Upper lobe of left lung (tissue), 6 donors: ENCODE measurements at regions not wholly inside any gene's neighbourhood (a gene's known extent, or its start where the extent isn't known, plus 50 kb on each side); places are given as distances from the start of the nearest gene placed in this dataset.
A peak's percentile ranks its signal among the peaks of the same experiment; 100 is the strongest.

ENCODE experiments used
- ATAC-seq, 2 donors: fragments of 200-7000 bp; cut with Tn5 transposase; one replicate each; pipeline ENCODE4 v1.9.1; 2022; ENCODE audit warnings: mild to moderate bottlenecking in 2 of 2, moderate library complexity in 2 of 2; ENCODE audit not compliant: low FRiP score in 2 of 2
- DNase-seq, 2 donors: peaks; one replicate each; pipeline ENCODE4 v3.0.0-alpha.2; 2019 to 2020
- H3K27ac ChIP-seq, 4 donors: fragments of 200-600 bp; sonication (generic); one replicate each; pipeline ENCODE4 v1.5.1; 2016 to 2019
- H3K27me3 ChIP-seq, 4 donors: fragments of 200-600 bp; sonication (generic); one replicate each; pipeline ENCODE4 v1.5.1; 2017 to 2019
- H3K36me3 ChIP-seq, 4 donors: fragments of 200-600 bp; sonication (generic); one replicate each; pipeline ENCODE4 v1.5.1; 2016 to 2019
- H3K4me1 ChIP-seq, 4 donors: fragments of 200-600 bp; sonication (generic); one replicate each; pipeline ENCODE4 v1.5.1; 2018 to 2019
- H3K4me3 ChIP-seq, 4 donors: fragments of 200-600 bp; sonication (generic); one replicate each; pipeline ENCODE4 v1.5.1; 2017 to 2019; ENCODE audit warnings: mild to moderate bottlenecking in 2 of 4, moderate library complexity in 1 of 4
- H3K9me3 ChIP-seq, 4 donors: fragments of 200-600 bp; sonication (generic); one replicate each; pipeline ENCODE4 v1.5.1; 2018 to 2019
- EP300 ChIP-seq, 4 donors: sonication (generic); formaldehyde crosslinking; IDR thresholded peaks; one replicate each; pipeline ENCODE4 v1.5.1; 2017; ENCODE audit warnings: antibody characterized with exemption in 4 of 4, control low read depth in 2 of 4
- POLR2A ChIP-seq, 4 donors: fragments of 450-650 bp; IDR thresholded peaks; one replicate each; pipeline ENCODE4 v1.5.1; 2016 to 2017; ENCODE audit warnings: antibody characterized with exemption in 4 of 4, mild to moderate bottlenecking in 2 of 4
- POLR2AphosphoS5 ChIP-seq, 2 donors: sonication (generic); formaldehyde crosslinking; IDR thresholded peaks; one replicate each; pipeline ENCODE4 v1.5.1; 2017; ENCODE audit warnings: antibody characterized with exemption in 2 of 2
- WGBS, 2 donors: methylation state at CpG; one replicate each; pipeline ENCODE4 v1.1.5; 2017 to 2018; 5-methylcytosine and 5-hydroxymethylcytosine counted together
- TF ChIP-seq, protein P1 (sequence below), 6 experiments: fragments of 450-650 bp in 4 of 6; fragments of 200-600 bp in 2 of 6; sonication (generic) in 2 of 6; IDR thresholded peaks; one replicate each; pipeline ENCODE4 v1.5.1; 2016 to 2019; ENCODE audit warnings: antibody characterized with exemption in 6 of 6
- donor health status: DM: no; HTN: no; CAD: no; lungs with moderate emphysema.
- donor health status: DM: no; HTN: yes; CAD: no; lungs with severe emphysema.

DNA sequence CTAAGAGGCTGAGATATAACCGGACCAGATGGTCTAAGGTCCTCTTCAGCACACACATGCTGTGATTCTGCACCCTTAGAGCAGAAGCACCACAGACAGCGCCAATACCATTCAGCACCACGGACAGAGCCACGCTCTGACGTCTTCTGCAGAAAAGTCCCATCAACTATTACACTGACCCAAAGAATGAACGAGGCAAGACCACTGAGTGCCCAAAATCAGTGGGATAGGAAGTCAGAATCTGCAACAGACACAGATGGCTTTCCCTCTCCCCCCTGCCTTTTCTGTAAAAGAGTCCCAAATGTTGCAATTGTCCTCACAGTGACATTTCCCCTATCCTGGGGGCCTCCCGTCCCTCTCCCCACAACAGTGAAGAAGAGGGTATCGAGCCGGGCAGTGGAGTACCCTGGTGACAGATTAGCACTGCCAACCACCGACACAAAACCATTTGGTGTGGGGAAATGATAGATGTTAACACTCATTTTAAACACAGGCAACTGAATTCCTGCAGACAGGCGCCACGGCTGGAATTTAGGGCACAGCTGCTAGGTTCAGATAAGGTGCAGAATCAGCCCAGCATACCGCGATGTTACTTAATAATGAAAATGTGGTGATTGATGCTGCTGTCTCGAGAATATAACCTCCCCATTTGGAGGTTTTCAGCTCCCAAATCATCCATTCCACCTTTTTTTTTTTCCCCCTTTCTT, 66.6 kb upstream of the CTNNBL1 start:
- no peaks in the 10 kb centered on the region for H3K27me3 ChIP-seq
- H3K27ac ChIP-seq: no peak overlapping the region
- H3K36me3 ChIP-seq: no peaks in the 10 kb centered on the region
- TF ChIP-seq EP300 (IDR thresholded peaks at IDR 0.05): no peak
- TF ChIP-seq POLR2A (IDR thresholded peaks at IDR 0.05): no peak
- no peak for TF ChIP-seq POLR2AphosphoS5 (IDR thresholded peaks at IDR 0.05)
- TF ChIP-seq, protein P1, sequence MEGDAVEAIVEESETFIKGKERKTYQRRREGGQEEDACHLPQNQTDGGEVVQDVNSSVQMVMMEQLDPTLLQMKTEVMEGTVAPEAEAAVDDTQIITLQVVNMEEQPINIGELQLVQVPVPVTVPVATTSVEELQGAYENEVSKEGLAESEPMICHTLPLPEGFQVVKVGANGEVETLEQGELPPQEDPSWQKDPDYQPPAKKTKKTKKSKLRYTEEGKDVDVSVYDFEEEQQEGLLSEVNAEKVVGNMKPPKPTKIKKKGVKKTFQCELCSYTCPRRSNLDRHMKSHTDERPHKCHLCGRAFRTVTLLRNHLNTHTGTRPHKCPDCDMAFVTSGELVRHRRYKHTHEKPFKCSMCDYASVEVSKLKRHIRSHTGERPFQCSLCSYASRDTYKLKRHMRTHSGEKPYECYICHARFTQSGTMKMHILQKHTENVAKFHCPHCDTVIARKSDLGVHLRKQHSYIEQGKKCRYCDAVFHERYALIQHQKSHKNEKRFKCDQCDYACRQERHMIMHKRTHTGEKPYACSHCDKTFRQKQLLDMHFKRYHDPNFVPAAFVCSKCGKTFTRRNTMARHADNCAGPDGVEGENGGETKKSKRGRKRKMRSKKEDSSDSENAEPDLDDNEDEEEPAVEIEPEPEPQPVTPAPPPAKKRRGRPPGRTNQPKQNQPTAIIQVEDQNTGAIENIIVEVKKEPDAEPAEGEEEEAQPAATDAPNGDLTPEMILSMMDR (IDR thresholded peaks at IDR 0.05): no peak
- no peak overlapping the region for H3K4me3 ChIP-seq
- no peaks in the 10 kb centered on the region for H3K9me3 ChIP-seq
- WGBS, 2 donors: 29 to 31% methylated on average over 15 of the region's 15 CpGs
- H3K4me1 ChIP-seq: no peaks in the 10 kb centered on the region
- DNase-seq (no peak), ATAC-seq (peak in 1 of 2 donors; percentile 60)

DNA sequence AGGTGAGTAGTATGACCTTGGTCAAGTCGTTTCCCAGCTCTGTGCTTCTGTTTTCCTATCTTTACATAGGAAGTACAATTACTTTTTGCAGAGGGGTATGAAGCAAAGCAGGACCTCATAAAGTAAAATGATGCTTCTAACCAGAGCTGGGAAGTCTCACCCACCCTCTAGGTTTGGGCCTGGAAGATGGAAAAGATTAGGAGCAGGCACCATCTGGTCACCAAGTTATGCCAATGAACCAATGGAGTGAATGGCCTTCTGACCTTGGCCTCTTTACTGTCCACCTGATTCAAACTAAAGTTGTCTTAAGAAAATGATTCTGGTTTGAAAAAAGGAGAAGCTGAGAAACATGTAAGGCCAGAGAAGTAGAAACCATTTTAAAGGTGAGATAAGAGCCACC, 68.9 kb upstream of the CTNNBL1 start:
- WGBS, 2 donors: 7 to 23% methylated on average over 1 of the region's 1 CpG

DNA sequence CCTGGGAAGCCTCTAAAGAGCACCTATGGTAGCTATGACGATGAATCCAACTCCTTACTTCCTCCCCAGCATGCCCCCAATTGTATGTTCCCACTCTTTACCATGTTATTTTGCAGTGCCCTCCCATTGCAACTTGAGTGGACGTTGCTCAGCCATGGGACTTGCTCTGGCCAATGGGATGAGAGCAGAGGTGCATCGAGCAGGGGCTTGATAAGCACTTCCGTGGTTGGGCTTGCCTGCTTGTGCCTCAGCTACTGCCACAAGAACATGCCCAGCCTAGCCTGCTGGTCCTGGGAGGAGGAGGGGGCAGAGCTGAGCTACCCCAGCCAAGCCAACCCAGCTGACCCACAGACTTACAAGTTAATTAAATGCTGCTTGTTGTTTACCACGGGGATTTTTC, 71.1 kb upstream of the CTNNBL1 start:
- DNase-seq (no peak), ATAC-seq (no peak)
- no peak for TF ChIP-seq EP300 (IDR thresholded peaks at IDR 0.05)
- TF ChIP-seq POLR2A (IDR thresholded peaks at IDR 0.05): no peak
- TF ChIP-seq, protein P1 (IDR thresholded peaks at IDR 0.05): no peak
- TF ChIP-seq POLR2AphosphoS5 (IDR thresholded peaks at IDR 0.05): no peak
- WGBS, 2 donors: 34 to 36% methylated on average over 4 to 5 of the region's 5 CpGs
- H3K9me3 ChIP-seq: no peaks in the 10 kb centered on the region
- H3K36me3 ChIP-seq: no peaks in the 10 kb centered on the region
- no peaks in the 10 kb centered on the region for H3K27me3 ChIP-seq
- no peaks in the 10 kb centered on the region for H3K4me1 ChIP-seq
- no peak overlapping the region for H3K4me3 ChIP-seq
- H3K27ac ChIP-seq: no peak overlapping the region

More for the DNA sequence above, 68.9 kb upstream of the CTNNBL1 start:
- Histone ChIP-seq H3K27me3 (no peaks in the 10 kb centered on the region), H3K36me3 (no peaks in the 10 kb centered on the region), H3K27ac (no peak overlapping the region), H3K4me3 (no peak overlapping the region), H3K4me1 (no peaks in the 10 kb centered on the region), H3K9me3 (no peaks in the 10 kb centered on the region)
- TF ChIP-seq POLR2AphosphoS5 (IDR thresholded peaks at IDR 0.05): no peak
- TF ChIP-seq, protein P1 (IDR thresholded peaks at IDR 0.05): no peak
- no peak for TF ChIP-seq EP300 (IDR thresholded peaks at IDR 0.05)
- no peak for TF ChIP-seq POLR2A (IDR thresholded peaks at IDR 0.05)
- ATAC-seq: no peak
- DNase-seq: no peak

DNA sequence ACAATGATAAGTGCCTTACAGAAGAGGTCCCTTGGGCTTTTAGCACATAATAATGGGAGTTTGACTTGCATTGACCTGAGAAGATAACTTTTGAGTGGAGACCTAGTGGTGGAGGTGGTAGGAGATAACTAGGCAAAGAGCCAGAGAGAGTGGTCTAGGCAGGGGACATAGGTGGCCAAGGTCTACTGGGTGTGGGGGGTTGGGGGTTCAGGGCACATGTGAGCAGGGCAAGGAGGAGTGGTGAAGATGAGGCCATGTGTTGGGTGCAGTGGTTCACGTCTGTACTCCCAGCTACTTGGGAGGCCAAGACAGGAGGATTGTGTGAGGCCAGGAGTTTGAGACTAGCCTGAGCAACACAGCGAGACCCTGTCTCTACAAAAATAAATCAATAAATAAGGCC, 74.3 kb upstream of the CTNNBL1 start:
- no peak for DNase-seq
- Histone ChIP-seq H3K4me3 (no peak overlapping the region), H3K4me1 (no peaks in the 10 kb centered on the region), H3K27ac (no peak overlapping the region), H3K9me3 (no peaks in the 10 kb centered on the region), H3K27me3 (no peaks in the 10 kb centered on the region), H3K36me3 (no peaks in the 10 kb centered on the region)
- TF ChIP-seq EP300 (IDR thresholded peaks at IDR 0.05) (no peak), POLR2AphosphoS5 (IDR thresholded peaks at IDR 0.05) (no peak), POLR2A (IDR thresholded peaks at IDR 0.05) (no peak)
- TF ChIP-seq, protein P1 (IDR thresholded peaks at IDR 0.05): no peak
- 61 to 70% methylated on average over 2 of the region's 2 CpGs for WGBS, 2 donors
- no peak for ATAC-seq

DNA sequence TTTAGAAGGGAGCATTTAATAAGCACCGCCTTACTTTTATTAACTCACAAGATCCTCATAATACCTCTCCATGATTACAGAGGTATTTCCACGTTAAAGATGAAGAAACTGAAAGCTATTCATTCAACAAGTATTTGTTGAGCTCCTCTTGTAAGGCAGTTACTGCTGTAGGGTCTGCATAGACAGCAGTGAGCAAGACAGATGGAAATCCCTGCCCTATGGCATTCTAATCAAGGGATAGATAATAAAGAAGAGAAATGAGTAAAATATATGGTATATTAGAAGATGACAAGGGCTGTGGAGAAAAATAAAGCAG, 77.8 kb upstream of the CTNNBL1 start:
- Histone ChIP-seq H3K4me3 (no peak overlapping the region), H3K9me3 (no peaks in the 10 kb centered on the region), H3K36me3 (no peaks in the 10 kb centered on the region), H3K27ac (no peak overlapping the region), H3K27me3 (no peaks in the 10 kb centered on the region), H3K4me1 (no peaks in the 10 kb centered on the region)
- ATAC-seq: no peak
- 10 to 62% methylated on average over 2 of the region's 2 CpGs for WGBS, 2 donors
- no peak for DNase-seq
- TF ChIP-seq EP300 (IDR thresholded peaks at IDR 0.05): no peak
